22Rv1 (cell line): ENCODE measurements at regions not wholly inside any gene's neighbourhood (a gene's known extent, or its start where the extent isn't known, plus 50 kb on each side); places are given as distances from the start of the nearest gene placed in this dataset.

Source experiments
- ZFX ChIP-seq: fragments of 450-650 bp; IDR thresholded peaks from 2 replicates; pipeline ENCODE4 v1.6.1; 2017; ENCODE audit warnings: antibody characterized with exemption, borderline replicate concordance
- TF ChIP-seq, protein P1 (sequence below): fragments of 450-650 bp; IDR thresholded peaks from 2 replicates; pipeline ENCODE4 v1.5.1; 2017; ENCODE audit warnings: mild to moderate bottlenecking

DNA sequence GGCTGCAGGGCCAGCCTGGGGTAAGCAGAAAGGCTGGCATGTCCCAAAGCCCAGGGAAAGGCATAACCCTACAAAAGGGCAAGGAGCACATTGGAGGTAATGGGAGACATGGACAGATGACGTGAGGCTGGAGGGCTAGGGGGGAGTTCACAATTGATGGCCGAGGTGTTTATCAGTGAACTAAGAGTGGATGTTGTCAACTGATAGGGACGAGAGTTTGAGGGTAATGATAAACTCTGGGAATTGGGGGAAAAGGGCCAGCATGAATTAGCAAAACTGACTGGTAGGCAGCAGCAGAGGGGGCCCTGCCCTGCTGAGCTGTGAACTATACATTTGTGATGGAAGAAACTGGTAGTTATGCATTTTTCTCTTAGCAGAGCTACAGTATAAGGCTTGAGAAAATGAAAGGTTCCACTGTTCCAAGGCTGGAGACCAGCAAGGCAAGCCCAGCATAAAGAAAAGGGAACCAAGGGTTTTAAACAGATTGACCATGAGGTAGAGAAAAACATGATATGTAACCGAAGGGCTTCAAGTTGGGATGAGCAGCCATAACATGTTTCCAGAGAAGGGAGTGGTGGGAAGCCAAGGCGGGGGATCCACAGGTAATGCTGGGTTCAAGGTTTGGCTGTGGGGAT is 98.1 kb upstream of the MLN start:
- TF ChIP-seq, protein P1, sequence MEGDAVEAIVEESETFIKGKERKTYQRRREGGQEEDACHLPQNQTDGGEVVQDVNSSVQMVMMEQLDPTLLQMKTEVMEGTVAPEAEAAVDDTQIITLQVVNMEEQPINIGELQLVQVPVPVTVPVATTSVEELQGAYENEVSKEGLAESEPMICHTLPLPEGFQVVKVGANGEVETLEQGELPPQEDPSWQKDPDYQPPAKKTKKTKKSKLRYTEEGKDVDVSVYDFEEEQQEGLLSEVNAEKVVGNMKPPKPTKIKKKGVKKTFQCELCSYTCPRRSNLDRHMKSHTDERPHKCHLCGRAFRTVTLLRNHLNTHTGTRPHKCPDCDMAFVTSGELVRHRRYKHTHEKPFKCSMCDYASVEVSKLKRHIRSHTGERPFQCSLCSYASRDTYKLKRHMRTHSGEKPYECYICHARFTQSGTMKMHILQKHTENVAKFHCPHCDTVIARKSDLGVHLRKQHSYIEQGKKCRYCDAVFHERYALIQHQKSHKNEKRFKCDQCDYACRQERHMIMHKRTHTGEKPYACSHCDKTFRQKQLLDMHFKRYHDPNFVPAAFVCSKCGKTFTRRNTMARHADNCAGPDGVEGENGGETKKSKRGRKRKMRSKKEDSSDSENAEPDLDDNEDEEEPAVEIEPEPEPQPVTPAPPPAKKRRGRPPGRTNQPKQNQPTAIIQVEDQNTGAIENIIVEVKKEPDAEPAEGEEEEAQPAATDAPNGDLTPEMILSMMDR: no peak
- no peak for TF ChIP-seq ZFX
